ENCODE measurements at regions not wholly inside any gene's neighbourhood (a gene's known extent, or its start where the extent isn't known, plus 50 kb on each side); places are given as distances from the start of the nearest gene placed in this dataset.
"Not testable (repeated sequence)": the region's sequence is repeated elsewhere in the genome, so short reads cannot be mapped to it uniquely, and the experiment has no call there.

DNA sequence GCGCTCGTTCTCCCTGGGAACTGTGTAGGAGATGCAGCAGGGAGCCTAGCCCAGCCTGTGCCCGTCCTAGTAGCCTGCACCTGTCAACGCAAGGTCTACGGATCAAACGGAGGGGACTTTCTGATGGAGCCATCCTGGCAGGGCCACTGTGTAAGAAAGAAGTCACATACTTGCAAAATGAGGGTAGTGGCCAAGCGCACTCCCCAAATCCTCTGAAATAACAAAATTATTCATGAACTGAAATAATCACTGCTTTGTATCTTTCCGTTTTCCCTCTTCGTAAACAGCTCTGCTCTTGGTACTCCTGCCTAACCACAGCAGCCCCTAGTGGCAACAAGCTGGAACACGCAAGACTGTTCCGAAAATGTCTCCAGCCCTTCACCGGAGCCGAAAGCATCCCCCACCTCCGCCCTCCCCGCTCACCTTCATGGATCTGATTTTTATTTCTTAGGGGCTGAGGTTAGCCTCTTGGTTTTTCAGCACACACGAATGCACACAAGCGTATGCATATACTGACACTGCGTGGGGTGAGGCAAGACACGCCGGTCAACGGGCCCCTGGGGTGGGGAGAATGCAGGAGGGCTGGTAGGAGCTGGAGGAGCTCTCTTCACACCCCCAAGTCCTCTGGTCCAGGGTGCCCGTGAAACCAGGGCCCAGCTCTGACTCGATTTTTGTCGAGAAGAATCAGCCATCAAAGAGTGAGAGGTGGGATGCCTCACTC is 100.8 kb downstream of the ABCC12 start:
- DNase-seq (ENCODE audit: low read depth): peak; percentile 64

DNA sequence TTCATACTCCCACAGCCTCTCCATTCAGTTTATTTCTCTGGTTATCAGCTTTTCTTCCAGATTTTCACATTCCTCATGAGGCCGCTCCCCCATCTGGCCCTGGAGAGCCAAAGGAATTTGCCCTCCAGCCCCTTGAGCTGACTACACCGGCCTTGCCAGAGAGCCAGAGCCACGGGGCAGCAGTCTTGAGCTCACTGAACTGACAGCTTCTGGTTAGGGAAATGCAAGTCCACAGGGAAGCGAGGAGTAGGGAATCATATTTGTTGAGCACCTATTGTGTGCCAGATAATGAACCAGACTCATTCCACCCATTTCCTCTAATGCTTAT is 102.4 kb downstream of the ABCC12 start:
- DNase-seq (ENCODE audit: low read depth): peak; percentile 81

DNA sequence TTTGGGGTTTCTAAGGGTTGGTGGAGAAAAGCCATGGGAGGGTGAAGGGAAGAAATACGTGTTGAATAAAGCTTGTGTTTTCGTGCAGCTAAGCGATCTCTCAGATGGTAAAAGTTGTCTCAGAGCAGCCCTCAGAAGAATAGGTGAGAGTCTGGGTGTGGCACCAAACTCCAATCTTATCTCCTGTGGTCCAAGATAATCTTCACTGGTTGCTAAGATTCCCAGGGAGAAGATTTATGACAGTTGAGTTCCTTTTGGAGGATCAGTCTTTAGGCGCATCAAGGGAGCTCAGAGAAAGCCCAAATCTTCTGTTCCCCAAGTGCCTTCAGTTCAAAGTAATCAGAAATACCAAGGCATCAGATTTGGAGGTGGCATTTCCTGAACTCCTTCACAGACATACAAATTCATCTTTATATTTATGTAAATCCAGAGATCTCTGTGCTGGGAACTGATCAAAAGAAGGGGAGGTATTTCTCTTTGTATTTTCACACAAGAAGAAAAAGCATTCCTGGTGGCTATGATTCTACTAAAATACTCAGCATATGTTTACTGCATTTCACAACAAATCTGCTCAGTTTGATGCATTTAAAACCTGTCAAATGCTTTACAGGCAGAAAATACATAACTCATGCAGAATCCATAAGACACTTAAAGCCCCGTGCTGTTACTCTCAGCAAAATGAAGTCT is 102.9 kb downstream of the ABCC12 start:
- DNase-seq (ENCODE audit: low read depth): no peak

DNA sequence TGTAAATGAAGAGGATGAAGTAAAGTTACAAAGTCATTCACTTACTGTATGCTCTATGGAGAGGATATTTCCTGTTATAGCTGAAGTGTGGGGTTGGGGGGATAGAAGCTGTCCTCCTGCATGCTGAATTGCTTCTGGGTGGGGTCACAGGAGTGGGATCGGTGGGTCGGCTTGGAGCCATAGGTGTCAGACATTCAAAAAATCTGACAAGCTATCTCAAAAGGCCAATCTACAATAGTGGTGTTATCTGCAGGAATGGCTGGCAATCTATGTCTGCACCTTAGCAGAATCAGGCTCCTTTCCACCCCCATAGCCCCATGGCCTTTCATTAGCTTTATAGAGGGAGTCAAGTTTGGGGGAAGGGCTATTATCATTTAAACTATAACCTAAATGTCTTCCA is 104.9 kb downstream of the ABCC12 start:
- no peak for DNase-seq (ENCODE audit: low read depth)

DNA sequence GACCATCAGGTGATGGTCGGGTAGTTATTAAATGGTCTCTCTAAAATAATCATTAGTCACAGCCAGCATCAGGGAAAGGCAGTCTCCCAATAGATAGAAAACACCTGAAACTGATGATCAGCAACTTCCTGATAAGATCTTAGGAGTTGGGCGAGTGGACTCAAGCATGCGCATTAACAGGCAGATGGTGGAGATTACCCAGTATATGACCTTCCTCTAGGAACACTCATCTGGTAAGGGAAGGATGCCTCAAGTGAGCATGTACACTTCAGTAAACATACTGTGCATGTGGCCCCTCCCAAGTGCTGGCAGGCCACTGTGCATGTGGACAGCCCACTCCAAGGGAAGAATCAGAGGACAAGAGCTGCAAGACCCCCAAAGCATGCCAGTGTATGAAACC is 105.9 kb downstream of the ABCC12 start:
- no peak for DNase-seq (ENCODE audit: low read depth)

DNA sequence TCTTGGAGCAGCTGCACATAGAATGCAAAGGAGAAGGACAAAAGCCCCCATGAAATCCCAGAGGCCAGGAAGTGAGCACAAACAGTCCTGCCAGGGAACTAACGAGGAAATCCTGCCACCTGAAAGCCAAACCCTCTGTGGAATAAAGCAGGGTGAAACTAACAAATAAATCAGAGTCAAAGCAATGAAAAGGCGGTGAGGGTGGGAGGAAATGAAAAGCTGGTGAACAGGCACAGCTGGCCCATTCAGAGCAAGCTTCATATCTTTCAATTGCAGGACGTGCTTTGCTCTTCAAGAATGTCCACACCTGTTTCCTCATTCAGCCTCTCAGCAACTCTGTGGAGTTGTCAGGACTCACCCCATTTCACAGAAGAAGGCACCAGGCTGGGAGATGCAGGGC is 108.1 kb downstream of the ABCC12 start:
- no peak for DNase-seq (ENCODE audit: low read depth)

DNA sequence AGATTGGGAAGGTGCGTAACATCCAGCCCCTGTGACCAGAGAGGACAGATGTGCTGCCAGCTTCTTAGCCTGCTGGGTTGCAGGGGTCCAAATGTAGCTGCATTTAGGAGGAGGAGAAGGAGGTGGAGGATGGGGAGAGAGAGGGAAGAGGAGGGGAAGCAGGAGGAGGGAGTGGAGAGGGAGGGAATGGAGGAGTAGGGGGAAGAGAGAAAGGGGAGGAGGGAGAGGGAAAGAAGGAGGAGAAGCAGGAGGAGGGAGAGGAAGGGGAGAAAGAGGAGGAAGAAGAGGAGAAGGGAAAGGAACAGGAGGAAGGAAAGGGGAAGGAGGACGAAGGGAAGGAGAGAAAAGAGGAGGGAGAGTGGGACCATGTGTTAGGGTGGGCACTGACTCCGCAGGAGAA is 108.6 kb downstream of the ABCC12 start:
- DNase-seq (ENCODE audit: low read depth): no peak

DNA sequence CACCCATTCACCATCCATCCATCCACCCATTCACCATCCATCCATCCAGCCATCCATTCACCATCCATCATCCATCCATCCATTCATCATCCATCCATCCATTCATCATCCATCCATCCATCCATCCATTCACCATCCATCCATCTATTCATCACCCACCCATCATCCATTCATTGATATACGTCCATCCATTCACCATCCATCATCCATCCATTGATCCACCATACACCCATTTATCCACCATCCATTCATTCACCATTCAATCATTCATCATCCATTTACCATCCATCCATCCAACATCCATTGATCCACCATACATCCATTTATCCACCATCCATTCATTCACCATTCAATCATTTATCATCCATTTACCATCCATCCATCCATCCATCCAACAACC is 111.7 kb downstream of the ABCC12 start:
- no peak for DNase-seq (ENCODE audit: low read depth)

DNA sequence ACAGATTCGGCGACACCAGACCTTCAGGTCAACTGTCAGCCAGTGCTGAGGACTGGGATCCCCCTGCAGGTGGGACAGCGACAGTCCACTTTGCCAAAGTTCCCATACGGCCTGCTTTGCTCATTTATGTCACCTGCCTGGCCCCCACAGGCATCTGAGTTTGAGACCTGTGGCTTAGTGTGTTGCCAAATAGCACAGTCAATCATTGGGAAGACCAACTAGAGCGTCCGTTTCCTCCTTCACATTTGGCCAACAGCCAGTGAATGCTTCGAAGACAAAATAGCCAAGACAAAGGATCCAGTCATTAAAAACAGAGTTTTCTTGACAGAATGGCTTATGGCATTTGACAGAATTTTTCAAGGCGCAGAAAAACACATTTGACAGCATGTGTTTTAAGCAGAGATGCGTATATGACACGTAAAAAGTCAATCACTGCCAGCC is 113.8 kb downstream of the ABCC12 start:
- no peak for DNase-seq (ENCODE audit: low read depth)

DNA sequence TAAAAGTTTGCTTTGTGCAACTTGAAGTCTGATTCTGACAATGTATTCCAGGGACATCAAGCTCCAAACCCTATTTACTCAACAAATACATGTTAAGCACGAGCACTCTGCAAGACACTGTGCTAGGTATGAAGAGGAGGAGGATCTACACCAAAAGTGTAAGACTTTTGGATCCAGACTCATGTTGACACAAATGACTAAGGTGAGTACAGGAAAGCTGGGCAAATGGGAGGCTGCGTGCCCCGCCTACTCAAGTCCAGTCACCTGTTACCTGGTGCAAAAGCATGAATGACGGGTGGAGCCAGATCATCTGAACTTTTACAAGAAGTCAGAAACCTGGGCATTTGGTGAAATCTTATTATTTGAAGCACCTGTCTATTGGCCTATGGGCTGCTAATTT is 120.7 kb downstream of the ABCC12 start:
- DNase-seq (ENCODE audit: low read depth): no peak

DNA sequence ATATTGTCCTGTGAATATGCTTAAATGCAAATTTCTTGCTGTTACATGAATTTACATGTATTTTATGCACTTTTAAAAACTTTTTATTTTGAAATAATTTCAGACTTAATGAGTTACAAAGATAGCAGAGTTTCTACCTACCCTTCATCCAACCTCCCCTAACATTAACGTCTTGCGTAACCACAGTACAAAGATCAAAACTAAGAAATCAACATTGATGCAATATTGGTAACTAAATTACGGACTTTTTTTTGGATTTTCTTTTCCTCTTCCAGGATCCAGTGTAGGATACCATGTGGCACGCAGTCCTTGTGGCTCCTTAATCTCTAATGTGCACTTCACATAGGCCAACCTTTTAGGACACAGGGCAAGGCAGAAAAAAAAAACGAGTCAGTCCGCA is 124.9 kb downstream of the ABCC12 start:
- DNase-seq (ENCODE audit: low read depth): no peak

DNA sequence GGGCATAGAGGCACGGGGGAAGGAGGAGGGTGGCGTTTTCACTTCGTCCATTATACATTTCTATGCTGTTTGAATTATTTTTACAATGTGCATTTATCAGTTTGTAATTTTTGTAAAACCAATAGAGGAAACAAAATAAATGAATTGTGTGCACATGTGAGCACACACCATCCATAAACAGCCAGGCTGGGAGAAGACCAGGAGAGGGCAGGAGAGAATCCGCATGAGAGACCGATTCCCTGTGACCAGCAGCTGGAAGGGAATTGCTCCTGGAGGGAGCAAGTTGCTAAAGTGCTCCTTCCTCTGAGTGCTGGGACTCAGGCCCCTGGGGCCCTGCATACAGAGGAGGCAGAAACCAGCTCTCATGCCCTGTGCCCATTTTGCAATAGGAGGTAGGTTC is 126.0 kb downstream of the ABCC12 start:
- peak; percentile 32 for DNase-seq (ENCODE audit: low read depth)

DNA sequence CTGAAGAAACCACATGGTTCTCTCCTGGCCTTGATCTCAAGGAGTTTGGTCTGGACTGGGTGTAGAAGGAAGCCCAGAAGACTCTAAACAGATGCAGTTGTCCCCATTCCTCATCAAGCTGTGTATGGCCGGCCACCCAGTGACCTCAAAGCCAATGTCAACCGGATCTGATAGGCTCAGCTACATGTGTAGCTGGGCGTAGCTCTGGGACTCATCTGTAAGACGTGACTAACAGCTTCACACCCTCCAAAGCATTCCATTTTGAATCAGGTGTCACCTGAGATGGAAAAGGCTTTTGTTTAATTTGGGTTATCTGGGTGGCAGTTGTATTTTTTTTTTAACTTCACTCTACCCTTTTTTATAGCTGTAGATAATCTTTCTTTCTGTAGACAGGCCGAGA is 130.4 kb downstream of the ABCC12 start:
- no peak for DNase-seq (ENCODE audit: low read depth)

DNA sequence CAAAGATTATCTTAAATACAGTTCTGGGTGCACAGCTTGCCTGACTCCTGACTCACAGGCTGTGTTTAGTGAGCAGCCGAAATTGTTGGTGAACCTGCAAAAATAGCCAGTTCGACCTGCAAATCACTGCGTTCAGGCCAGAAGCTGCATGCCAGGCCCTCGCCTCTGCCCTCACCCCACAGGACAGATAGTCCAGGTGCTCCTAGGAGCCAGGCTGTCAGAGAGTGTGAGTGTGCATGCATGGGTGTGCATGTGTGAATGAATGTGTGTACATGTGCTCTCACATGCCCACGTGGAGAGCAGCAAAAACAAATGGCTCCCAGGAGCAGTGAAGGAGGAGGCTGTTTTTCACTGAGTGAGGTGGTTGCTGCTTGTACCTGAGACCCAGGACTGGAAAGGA is 131.8 kb downstream of the ABCC12 start:
- DNase-seq (ENCODE audit: low read depth): no peak

DNA sequence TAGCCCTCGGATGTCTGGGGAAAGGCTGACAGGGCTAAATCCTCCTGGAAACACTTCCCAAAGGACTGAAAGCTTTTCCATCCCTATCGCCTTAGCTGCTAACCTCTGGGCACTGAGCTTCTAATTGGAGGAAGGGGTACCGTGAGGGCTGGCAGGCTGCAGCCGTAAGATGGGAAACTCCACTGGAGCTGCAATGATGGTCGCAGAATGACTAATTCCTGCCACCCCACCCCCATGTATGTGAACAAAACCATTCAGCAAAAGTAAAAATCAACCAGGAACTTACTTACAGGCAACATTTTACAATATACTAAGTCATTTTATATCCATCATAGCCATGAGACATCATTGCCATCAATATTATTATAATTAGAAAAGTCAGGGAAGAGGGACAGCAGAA is 133.3 kb downstream of the ABCC12 start:
- no peak for DNase-seq (ENCODE audit: low read depth)

DNA sequence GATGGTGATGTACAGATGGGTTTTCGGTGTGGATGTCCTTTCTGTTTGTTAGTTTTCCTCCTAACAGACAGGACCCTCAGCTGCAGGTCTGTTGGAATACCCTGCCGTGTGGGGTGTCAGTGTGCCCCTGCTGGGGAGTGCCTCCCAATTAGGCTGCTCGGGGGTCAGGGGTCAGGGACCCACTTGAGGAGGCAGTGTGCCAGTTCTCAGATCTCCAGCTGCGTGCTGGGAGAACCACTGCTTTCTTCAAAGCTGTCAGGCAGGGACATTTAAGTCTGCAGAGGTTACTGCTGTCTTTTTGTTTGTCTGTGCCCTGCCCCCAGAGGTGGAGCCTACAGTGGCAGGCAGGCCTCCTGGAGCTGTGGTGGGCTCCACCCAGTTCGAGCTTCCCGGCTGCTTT is 135.2 kb downstream of the ABCC12 start:
- not testable (repeated sequence) for DNase-seq (ENCODE audit: low read depth)

DNA sequence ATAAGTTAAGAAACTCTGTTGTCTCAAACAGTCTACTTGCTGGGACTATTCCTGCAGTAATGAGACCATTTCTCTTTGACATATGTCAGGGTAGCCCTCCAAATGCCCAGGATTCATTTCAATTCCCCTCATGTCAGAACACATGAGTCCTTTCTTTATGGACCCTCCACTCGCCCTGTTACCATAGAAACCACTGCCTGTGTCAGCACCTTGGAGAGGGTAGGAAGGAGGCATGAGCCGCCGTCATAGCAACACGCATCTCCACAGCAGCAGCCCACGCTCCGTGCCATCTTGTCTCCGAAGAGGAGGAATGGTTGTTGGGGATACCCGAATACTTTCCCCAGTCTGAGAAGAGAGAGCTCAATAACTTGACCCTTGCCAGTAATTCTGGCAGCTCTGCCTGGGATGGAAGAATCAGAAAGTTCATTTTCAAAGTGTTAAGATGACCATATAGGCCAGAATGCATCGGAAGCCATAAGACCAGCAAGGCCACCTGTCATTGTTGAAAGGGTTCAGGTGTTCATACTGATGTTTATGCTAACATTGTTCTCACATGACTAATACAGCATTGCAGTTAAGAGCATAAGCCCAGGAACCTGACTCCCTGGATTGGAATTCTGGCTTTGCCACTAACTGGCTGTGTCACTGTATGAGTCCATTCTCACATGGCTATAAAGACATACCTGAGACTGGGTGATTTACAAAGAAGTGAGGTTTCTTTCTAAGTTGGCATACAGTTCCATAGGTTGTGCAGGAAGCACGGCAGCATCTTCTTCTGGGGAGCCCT is 141.3 kb downstream of the ABCC12 start:
- peak; percentile 3 for DNase-seq (ENCODE audit: low read depth)

DNA sequence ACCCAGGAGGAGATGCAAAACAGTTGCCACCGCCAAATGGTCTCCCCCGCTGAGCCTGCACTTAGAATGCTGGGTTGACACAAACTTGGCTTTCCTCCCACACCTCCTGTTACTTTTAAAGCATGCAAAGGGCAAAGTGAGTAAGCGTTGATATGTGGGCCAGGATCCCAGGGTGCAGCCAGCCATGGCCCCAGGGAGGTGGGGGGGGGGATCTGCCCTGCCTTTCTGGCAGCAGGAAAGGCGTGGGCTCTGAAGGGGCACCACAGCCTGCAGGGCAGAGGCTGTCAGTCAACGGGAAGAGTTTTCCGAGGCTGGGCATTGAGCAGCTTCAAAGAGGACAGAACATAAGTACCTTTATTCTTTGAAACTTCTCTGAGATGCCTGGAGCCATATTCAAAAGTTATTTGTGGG is 142.3 kb downstream of the ABCC12 start:
- DNase-seq (ENCODE audit: low read depth): no peak

DNA sequence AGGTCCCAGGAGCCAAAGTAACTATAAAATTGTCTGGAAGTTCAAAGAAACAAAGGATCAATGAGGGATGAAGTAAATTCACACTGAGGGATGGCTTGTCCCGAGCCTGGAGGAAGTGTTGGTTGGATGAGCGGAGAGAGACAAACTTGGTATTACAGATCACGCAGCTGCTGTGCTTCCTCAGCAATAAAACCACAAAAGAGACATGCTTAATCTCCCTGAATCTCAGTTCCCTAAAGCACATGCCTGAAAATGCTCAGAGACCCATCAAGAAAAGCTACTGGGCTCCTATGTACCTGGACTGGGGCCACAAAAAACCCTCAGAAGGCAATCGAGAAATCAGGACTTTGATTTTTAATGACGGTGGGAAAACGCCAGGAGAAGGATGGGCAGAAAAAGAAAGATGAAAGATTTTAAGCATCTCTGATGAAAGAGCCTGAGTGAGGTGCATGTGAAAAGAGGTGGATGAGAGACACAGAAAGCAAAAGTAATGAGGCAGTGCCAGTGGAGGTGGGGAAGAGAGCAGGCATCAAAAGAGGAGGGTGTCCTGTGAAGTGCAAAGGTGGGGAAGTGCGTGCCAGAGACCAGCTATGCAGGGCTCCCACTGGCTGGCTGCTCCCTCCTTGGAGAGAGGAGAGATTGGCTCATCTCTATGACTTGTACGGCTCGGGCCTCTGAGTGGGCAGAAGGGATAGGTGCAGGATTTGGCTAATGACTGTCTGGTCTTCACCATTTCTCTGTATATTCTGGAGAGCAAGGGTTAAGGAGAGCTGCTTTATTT is 143.7 kb downstream of the ABCC12 start:
- no peak for DNase-seq (ENCODE audit: low read depth)

DNA sequence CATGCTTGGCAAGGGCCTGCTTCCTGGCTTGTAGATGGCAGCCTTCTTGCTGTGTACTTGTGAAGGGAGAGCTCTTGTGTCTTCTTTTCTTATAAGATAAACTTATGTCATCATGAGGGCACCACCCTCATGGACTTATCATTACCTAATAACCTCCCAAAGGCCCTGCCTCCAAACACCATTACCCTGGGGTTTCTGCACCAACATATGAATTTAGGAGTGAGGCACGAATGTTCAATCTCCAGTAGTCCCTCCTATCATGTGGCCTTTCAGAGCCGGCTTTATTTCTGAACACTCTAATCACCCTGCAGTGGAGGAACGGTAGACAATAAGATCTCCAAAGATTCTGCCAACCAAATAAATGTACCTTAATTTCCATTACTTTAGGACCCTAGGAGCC is 144.3 kb downstream of the ABCC12 start:
- DNase-seq (ENCODE audit: low read depth): no peak

DNA sequence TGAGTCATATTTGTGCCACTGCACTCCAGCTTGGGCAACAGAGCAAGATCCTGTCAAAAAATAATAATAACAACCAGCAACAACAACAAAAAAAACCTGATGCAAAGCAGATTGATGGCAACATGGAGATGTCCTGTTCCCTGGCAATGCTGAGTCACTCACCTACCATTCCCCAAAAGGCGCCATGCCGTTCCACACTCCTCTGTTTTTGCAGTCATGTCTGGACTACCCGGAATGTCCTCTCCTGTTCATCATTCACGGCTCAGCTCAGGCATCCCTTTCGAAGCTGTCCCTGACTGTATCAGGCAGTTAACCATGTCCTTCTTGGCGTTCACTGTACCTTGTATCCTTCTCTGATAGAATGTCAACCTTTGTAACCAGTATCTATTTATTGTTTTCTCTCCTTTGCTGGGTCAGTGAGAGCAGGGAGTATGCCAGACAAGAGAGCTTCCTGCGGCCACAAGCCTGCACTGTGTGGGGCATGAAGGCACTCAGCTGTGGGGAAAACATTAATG is 147.7 kb downstream of the ABCC12 start:
- DNase-seq (ENCODE audit: low read depth): no peak

DNA sequence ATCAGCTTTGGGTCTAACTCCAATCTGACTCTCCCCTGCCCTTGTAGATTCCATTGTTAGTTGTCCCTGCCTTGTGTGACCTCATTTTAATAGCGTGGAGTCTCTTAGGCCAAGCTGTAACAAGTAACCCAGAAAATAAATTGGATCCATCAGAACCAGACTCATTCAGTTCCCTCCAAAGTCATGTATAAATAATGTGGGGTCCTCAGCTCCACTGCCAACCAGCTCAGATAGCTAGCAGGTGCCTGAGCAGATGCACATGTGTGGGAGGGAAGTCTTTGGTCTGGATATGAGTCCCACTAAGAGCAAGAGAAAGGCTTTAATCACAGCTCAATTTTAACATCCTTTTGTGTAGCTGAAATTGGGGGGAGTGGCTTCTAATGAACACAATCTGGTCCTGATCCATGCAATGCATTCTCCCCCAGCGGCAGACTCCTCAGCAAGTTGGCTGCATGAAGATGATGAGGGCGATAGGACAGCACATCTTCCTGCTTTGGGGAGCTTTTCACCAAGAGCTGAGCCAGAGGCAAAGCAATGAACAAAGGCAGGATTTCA is 151.6 kb downstream of the ABCC12 start:
- no peak for DNase-seq (ENCODE audit: low read depth)

Data from EH (cell line).